K562 (cell line): ENCODE measurements at regions not wholly inside any gene's neighbourhood (a gene's known extent, or its start where the extent isn't known, plus 50 kb on each side); places are given as distances from the start of the nearest gene placed in this dataset.

Source experiments
- ATAC-seq: fragments of 200-7000 bp; cut with Tn5 transposase; 3 replicates; pipeline ENCODE4 v1.9.1; 2020; ENCODE audit warnings: moderate library complexity
- BruUV-seq: library from RNA; stranded (reverse); fragments of 400-500 nt; replicated peaks from 2 replicates; lab custom pipeline; 2021; lab: Mats Ljungman, UMichigan
- CTCF ChIA-PET: fragments of 300-600 bp; formaldehyde crosslinking; extraction: SDS; loops from one replicate; lab custom pipeline; 2021; ENCODE audit warnings: low intra/inter-chr PET ratio; lab: Yijun Ruan, JAX
- POLR2A ChIA-PET: fragments of 300-600, 350-650 bp; sonication (Branson Sonifier 250); formaldehyde crosslinking; extraction: SDS; loops from one replicate; lab custom pipeline; 2021; ENCODE audit warnings: antibody characterized with exemption, inconsistent platforms; lab: Yijun Ruan, JAX
- DNase-seq, 4 experiments: peaks; one replicate each; pipeline versions ENCODE4 v3.0.0 to v3.0.0-alpha.2; 2011 to 2018; ENCODE audit warnings: low spot score in 3 of 4, mixed read lengths in 3 of 4; ENCODE audit errors: extremely low read depth in 1 of 4
- FAIRE-seq: peaks from 2 replicates; lab custom pipeline; 2011; peaks lifted over from hg19 to GRCh38; lab: Jason Lieb, UNC
- H2AFZ ChIP-seq: 2 replicates; pipeline ENCODE4 v1.6.0; 2011; ENCODE audit warnings: low read depth, low read length, control low read depth, inconsistent platforms
- H3K27ac ChIP-seq: fragments of 200-600 bp; 3 replicates; pipeline ENCODE4 v1.8.0; 2011; ENCODE audit warnings: low read depth, mild to moderate bottlenecking, control low read depth, inconsistent platforms, low read length, moderate library complexity, mixed read lengths; ENCODE audit errors: extremely low read depth
- H3K27me3 ChIP-seq, 2 experiments: fragments of 300-600 bp in 1 of 2; 2 replicates in 1 of 2; 3 replicates in 1 of 2; pipeline versions ENCODE4 v1.6.0 to v1.8.0; 2011; ENCODE audit warnings: inconsistent platforms in 2 of 2, low read length in 2 of 2, mild to moderate bottlenecking in 1 of 2, mixed read lengths in 1 of 2, moderate library complexity in 1 of 2; ENCODE audit not compliant: control insufficient read depth in 2 of 2, insufficient read depth in 2 of 2
- H3K36me3 ChIP-seq: fragments of 300-600 bp; 3 replicates; pipeline ENCODE4 v1.8.0; 2011; ENCODE audit warnings: mild to moderate bottlenecking, low read length, inconsistent platforms; ENCODE audit not compliant: control insufficient read depth, insufficient read depth
- H3K4me1 ChIP-seq, 2 experiments: fragments of 200-600 bp in 1 of 2; replicated peaks in 1 of 2; 2 replicates in 1 of 2; 3 replicates in 1 of 2; pipeline versions ENCODE4 v1.5.1 to v1.8.0; 2011; ENCODE audit warnings: inconsistent platforms in 2 of 2, low read length in 2 of 2, mild to moderate bottlenecking in 1 of 2, mixed read lengths in 1 of 2, moderate library complexity in 1 of 2; ENCODE audit not compliant: control insufficient read depth in 2 of 2, insufficient read depth in 2 of 2
- H3K4me2 ChIP-seq: 2 replicates; pipeline ENCODE4 v1.6.1; 2011; ENCODE audit warnings: low read length, control low read depth, inconsistent platforms, mixed read lengths; ENCODE audit not compliant: insufficient read depth
- H3K4me3 ChIP-seq: fragments of 200-600 bp; sonication (generic), shearing (Covaris generic); 2 replicates; pipeline ENCODE4 v1.5.1; 2016; ENCODE audit warnings: control low read depth, inconsistent platforms
- H3K79me2 ChIP-seq: fragments of 200-600 bp; 3 replicates; pipeline ENCODE4 v1.8.0; 2011; ENCODE audit warnings: low read length, inconsistent platforms; ENCODE audit not compliant: control insufficient read depth, insufficient read depth
- H3K9ac ChIP-seq, 2 experiments: 2 replicates each; pipeline versions ENCODE4 v1.6.0 to v1.6.1; 2011; ENCODE audit warnings: low read depth in 2 of 2, low read length in 2 of 2, control low read depth in 1 of 2, inconsistent platforms in 1 of 2, mild to moderate bottlenecking in 1 of 2, mixed read lengths in 1 of 2; ENCODE audit not compliant: insufficient read depth in 1 of 2
- H3K9me1 ChIP-seq: one replicate; pipeline ENCODE4 v1.6.0; 2011; ENCODE audit warnings: inconsistent platforms, mild to moderate bottlenecking, low read length, moderate library complexity; ENCODE audit not compliant: control insufficient read depth, insufficient read depth
- H3K9me3 ChIP-seq: replicated peaks from 2 replicates; pipeline ENCODE4 v1.5.1; 2011; ENCODE audit warnings: low read depth, low read length, inconsistent platforms; ENCODE audit not compliant: control insufficient read depth, insufficient read depth
- H4K20me1 ChIP-seq: replicated peaks from 2 replicates; pipeline ENCODE4 v1.6.1; 2011; ENCODE audit warnings: low read length, inconsistent platforms, mixed read lengths; ENCODE audit not compliant: control insufficient read depth, insufficient read depth
- BRF1 ChIP-seq: IDR thresholded peaks from 3 replicates; pipeline ENCODE4 v1.6.1; 2011; ENCODE audit warnings: borderline replicate concordance, mild to moderate bottlenecking; ENCODE audit not compliant: insufficient read length; ENCODE audit errors: extremely low read depth
- CTCF ChIP-seq, 3 experiments: IDR thresholded peaks in 2 of 3; conservative IDR thresholded peaks in 1 of 3; 2 replicates each; pipeline ENCODE4 v1.5.1; 2011 to 2012; ENCODE audit warnings: low read length in 3 of 3, mild to moderate bottlenecking in 3 of 3, control low read depth in 2 of 3, improper control_type of control experiment in 1 of 3, inconsistent platforms in 1 of 3, low read depth in 1 of 3, mixed read lengths in 1 of 3, moderate library complexity in 1 of 3; ENCODE audit not compliant: insufficient read depth in 2 of 3
- GTF2F1 ChIP-seq: IDR thresholded peaks from 2 replicates; pipeline ENCODE4 v1.6.1; 2011; ENCODE audit warnings: low read depth, low read length, improper control_type of control experiment
- KLF13 ChIP-seq: fragments of 450-650 bp; IDR thresholded peaks from 2 replicates; pipeline ENCODE4 v1.6.1; 2016; ENCODE audit warnings: missing genetic modification characterization, low read depth, mild to moderate bottlenecking, missing compliant biosample characterization, moderate library complexity, borderline replicate concordance
- NCOR1 ChIP-seq: fragments of 450-650 bp; IDR thresholded peaks from 2 replicates; pipeline ENCODE4 v1.6.1; 2016; ENCODE audit warnings: mild to moderate bottlenecking, moderate library complexity
- RCOR1 ChIP-seq, 2 experiments: IDR thresholded peaks; 2 replicates each; pipeline ENCODE4 v1.6.1; 2012; ENCODE audit warnings: low read depth in 2 of 2, low read length in 2 of 2, borderline replicate concordance in 1 of 2, improper control_type of control experiment in 1 of 2
- SAFB2 ChIP-seq: fragments of 200-400 bp; formaldehyde crosslinking; IDR thresholded peaks from 2 replicates; pipeline ENCODE4 v1.6.1; 2018; ENCODE audit warnings: borderline replicate concordance, low read length, low read depth, moderate library complexity; ENCODE audit not compliant: severe bottlenecking
- SMARCC2 ChIP-seq: fragments of 450-650 bp; IDR thresholded peaks from 2 replicates; pipeline ENCODE4 v1.6.1; 2017; ENCODE audit warnings: antibody characterized with exemption, moderate library complexity, mild to moderate bottlenecking, low read depth
- SOX6 ChIP-seq: fragments of 450-650 bp; IDR thresholded peaks from 2 replicates; pipeline ENCODE4 v1.6.1; 2014; ENCODE audit warnings: mild to moderate bottlenecking
- SP2 ChIP-seq: IDR thresholded peaks from 2 replicates; pipeline ENCODE4 v1.6.1; 2011; ENCODE audit warnings: mild to moderate bottlenecking, low read depth, low read length, moderate library complexity; ENCODE audit not compliant: poor library complexity, severe bottlenecking; ENCODE audit errors: extremely low read depth
- THRAP3 ChIP-seq: fragments of 450-650 bp; IDR thresholded peaks from 2 replicates; pipeline ENCODE4 v1.6.1; 2016; ENCODE audit warnings: mild to moderate bottlenecking, inconsistent platforms, borderline replicate concordance
- WHSC1 ChIP-seq: IDR thresholded peaks from one replicate; pipeline ENCODE4 v1.6.1; 2012; ENCODE audit warnings: low read length, control low read depth, inconsistent platforms
- ZNF140 ChIP-seq: fragments of 250-450 bp; sonication (Bioruptor Pico); IDR thresholded peaks from 2 replicates; pipeline ENCODE4 v1.8.0; 2021; ENCODE audit warnings: moderate library complexity, mild to moderate bottlenecking, inconsistent platforms
- ZNF561 ChIP-seq: fragments of 450-650 bp; formaldehyde crosslinking; conservative IDR thresholded peaks from 2 replicates; pipeline ENCODE4 v1.4.0; 2020; ENCODE audit warnings: mild to moderate bottlenecking, moderate library complexity
- ZNF75A ChIP-seq: fragments of 450-650 bp; formaldehyde crosslinking; IDR thresholded peaks from 2 replicates; pipeline ENCODE4 v1.4.0; 2020; ENCODE audit warnings: mild to moderate bottlenecking
- ZNF77 ChIP-seq: fragments of 250-450 bp; sonication (Bioruptor Pico); IDR thresholded peaks from 2 replicates; pipeline ENCODE4 v1.5.0; 2020
- WGBS: fragments of 100-300 bp; shearing (Covaris generic); methylation state at CpG from one replicate; pipeline ENCODE4 v1.1.6; 2016; ENCODE audit warnings: low coverage, mixed read lengths; ENCODE audit not compliant: insufficient coverage; ENCODE audit errors: missing lambda C conversion rate; 5-methylcytosine and 5-hydroxymethylcytosine counted together
- in situ Hi-C: fragments of 300-500 bp; cut with MboI; formaldehyde crosslinking; loops from 4 replicates; pipeline ENCODE4 v1.15.0; 2018; ENCODE audit warnings: inconsistent platforms, mixed read lengths
- intact Hi-C: fragments of 100-400 bp; cut with micrococcal nuclease; formaldehyde crosslinking; loops from 2 replicates; pipeline ENCODE4 v1.14.2; 2022
- TF ChIP-seq, protein P1 (sequence below): fragments of 450-650 bp; conservative IDR thresholded peaks from 2 replicates; pipeline ENCODE4 v1.6.1; 2016; ENCODE audit warnings: missing genetic modification characterization, low read depth, mild to moderate bottlenecking, control low read depth, missing compliant biosample characterization
- TF ChIP-seq, protein P2 (sequence below): fragments of 450-650 bp; IDR thresholded peaks from 2 replicates; pipeline ENCODE4 v1.6.1; 2017; ENCODE audit warnings: antibody characterized with exemption

GRCh38 chr7:20913853-20914252, 127.2 kb upstream of the SP8 start:
- intact Hi-C loops: no loop called here
- 9% methylated on average over 9 of the region's 9 CpGs for WGBS
- DNase-seq (no peak), FAIRE-seq (no peak), ATAC-seq (no peak)
- H3K36me3 ChIP-seq: no peaks in the 10 kb centered on the region
- no peaks in the 10 kb centered on the region for H4K20me1 ChIP-seq
- no peaks in the 10 kb centered on the region for H3K9me3 ChIP-seq
- no peak overlapping the region for H3K9ac ChIP-seq
- H3K4me1 ChIP-seq: no peaks in the 10 kb centered on the region
- CTCF ChIA-PET: no interaction called here
- H3K27ac ChIP-seq: no peak overlapping the region
- H3K4me2 ChIP-seq: no peak overlapping the region
- in situ Hi-C loops: no loop called here
- H3K27me3 ChIP-seq: no peaks in the 10 kb centered on the region
- no peaks in the 10 kb centered on the region for H3K79me2 ChIP-seq
- no peak overlapping the region for H3K4me3 ChIP-seq
- BruUV-seq: no TSS peak
- POLR2A ChIA-PET: no interaction called here
- no peak overlapping the region for H2AFZ ChIP-seq
- H3K9me1 ChIP-seq: no peaks in the 10 kb centered on the region
- no peak for TF ChIP-seq BRF1
- no peak for TF ChIP-seq ZNF561 (CRISPR knock-in tag)
- TF ChIP-seq, protein P1, sequence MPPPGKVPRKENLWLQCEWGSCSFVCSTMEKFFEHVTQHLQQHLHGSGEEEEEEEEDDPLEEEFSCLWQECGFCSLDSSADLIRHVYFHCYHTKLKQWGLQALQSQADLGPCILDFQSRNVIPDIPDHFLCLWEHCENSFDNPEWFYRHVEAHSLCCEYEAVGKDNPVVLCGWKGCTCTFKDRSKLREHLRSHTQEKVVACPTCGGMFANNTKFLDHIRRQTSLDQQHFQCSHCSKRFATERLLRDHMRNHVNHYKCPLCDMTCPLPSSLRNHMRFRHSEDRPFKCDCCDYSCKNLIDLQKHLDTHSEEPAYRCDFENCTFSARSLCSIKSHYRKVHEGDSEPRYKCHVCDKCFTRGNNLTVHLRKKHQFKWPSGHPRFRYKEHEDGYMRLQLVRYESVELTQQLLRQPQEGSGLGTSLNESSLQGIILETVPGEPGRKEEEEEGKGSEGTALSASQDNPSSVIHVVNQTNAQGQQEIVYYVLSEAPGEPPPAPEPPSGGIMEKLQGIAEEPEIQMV (tag): no peak
- TF ChIP-seq SAFB2: no peak
- TF ChIP-seq SP2: no peak
- TF ChIP-seq, protein P2, sequence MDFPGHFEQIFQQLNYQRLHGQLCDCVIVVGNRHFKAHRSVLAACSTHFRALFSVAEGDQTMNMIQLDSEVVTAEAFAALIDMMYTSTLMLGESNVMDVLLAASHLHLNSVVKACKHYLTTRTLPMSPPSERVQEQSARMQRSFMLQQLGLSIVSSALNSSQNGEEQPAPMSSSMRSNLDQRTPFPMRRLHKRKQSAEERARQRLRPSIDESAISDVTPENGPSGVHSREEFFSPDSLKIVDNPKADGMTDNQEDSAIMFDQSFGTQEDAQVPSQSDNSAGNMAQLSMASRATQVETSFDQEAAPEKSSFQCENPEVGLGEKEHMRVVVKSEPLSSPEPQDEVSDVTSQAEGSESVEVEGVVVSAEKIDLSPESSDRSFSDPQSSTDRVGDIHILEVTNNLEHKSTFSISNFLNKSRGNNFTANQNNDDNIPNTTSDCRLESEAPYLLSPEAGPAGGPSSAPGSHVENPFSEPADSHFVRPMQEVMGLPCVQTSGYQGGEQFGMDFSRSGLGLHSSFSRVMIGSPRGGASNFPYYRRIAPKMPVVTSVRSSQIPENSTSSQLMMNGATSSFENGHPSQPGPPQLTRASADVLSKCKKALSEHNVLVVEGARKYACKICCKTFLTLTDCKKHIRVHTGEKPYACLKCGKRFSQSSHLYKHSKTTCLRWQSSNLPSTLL: no peak
- no peak for TF ChIP-seq ZNF140 (CRISPR knock-in tag)
- TF ChIP-seq THRAP3: no peak
- no peak for TF ChIP-seq SOX6
- no peak for TF ChIP-seq RCOR1 (IDR thresholded peaks at IDR 0.05; ENCODE audit: borderline replicate concordance in 1 of 2, low read depth in 2 of 2, low read length in 2 of 2)
- TF ChIP-seq ZNF75A: no peak
- TF ChIP-seq ZNF77 (CRISPR knock-in tag): no peak
- no peak for TF ChIP-seq SMARCC2
- TF ChIP-seq CTCF (IDR thresholded peaks at IDR 0.05 in 2 of 3, conservative IDR thresholded peaks at IDR 0.05 in 1 of 3; ENCODE audit: insufficient read depth in 2 of 3, low read depth in 1 of 3, low read length in 3 of 3): no peak
- no peak for TF ChIP-seq WHSC1
- TF ChIP-seq GTF2F1: no peak
- no peak for TF ChIP-seq NCOR1
- TF ChIP-seq KLF13: no peak
